ENCODE measurements at regions not wholly inside any gene's neighbourhood (a gene's known extent, or its start where the extent isn't known, plus 50 kb on each side); places are given as distances from the start of the nearest gene placed in this dataset.

GRCh38 chr6:95404777-95405176 lies 172.6 kb upstream of the MANEA start:
- intact Hi-C loops (cut with DNase I), result no loop called here
- Histone ChIP-seq H3K4me1 (ENCODE audit: insufficient read depth) (no peaks in the 10 kb centered on the region), H3K27me3 (no peaks in the 10 kb centered on the region), H3K27ac (no peak overlapping the region), H3K9me3 (no peaks in the 10 kb centered on the region), H3K36me3 (no peaks in the 10 kb centered on the region), H3K4me3 (no peak overlapping the region)
- DNase-seq, result no peak
- TF ChIP-seq CTCF (IDR thresholded peaks at IDR 0.05), result no peak
- TF ChIP-seq POLR2A (IDR thresholded peaks at IDR 0.05), result no peak
- TF ChIP-seq EP300 (IDR thresholded peaks at IDR 0.05), result no peak
- 85 to 89% (median 89%) methylated on average over 2 of the region's 2 CpGs for WGBS, 3 donors

GRCh38 chr6:95408111-95408510 lies 169.2 kb upstream of the MANEA start:
- no peak overlapping the region for H3K27ac ChIP-seq
- H3K4me1 ChIP-seq (ENCODE audit: insufficient read depth), result no peaks in the 10 kb centered on the region
- intact Hi-C loops (cut with DNase I), result no loop called here
- no peaks in the 10 kb centered on the region for H3K9me3 ChIP-seq
- WGBS, 3 donors, result 23 to 31% (median 28%) methylated on average over 1 of the region's 1 CpG
- H3K36me3 ChIP-seq, result no peaks in the 10 kb centered on the region
- TF ChIP-seq CTCF (IDR thresholded peaks at IDR 0.05) (no peak), POLR2A (IDR thresholded peaks at IDR 0.05) (no peak), EP300 (IDR thresholded peaks at IDR 0.05) (no peak)
- no peak overlapping the region for H3K4me3 ChIP-seq
- no peaks in the 10 kb centered on the region for H3K27me3 ChIP-seq
- no peak for DNase-seq

- intact Hi-C loops (cut with DNase I), result no loop called here
- Histone ChIP-seq H3K27ac (no peak overlapping the region), H3K4me3 (no peak overlapping the region), H3K4me1 (ENCODE audit: insufficient read depth) (no peaks in the 10 kb centered on the region), H3K36me3 (no peaks in the 10 kb centered on the region), H3K9me3 (no peaks in the 10 kb centered on the region), H3K27me3 (no peaks in the 10 kb centered on the region)
- WGBS, 3 donors, result 34 to 71% (median 41%) methylated on average over 3 of the region's 3 CpGs
- no peak for DNase-seq
- no peak for TF ChIP-seq EP300 (IDR thresholded peaks at IDR 0.05)
- TF ChIP-seq CTCF (IDR thresholded peaks at IDR 0.05), result no peak
- no peak for TF ChIP-seq POLR2A (IDR thresholded peaks at IDR 0.05)
These were observed 167.2 kb upstream of the MANEA start for GRCh38 chr6:95410168-95410567.

- Histone ChIP-seq H3K36me3 (no peaks in the 10 kb centered on the region), H3K9me3 (no peaks in the 10 kb centered on the region), H3K4me3 (no peak overlapping the region), H3K27ac (no peak overlapping the region), H3K4me1 (ENCODE audit: insufficient read depth) (no peaks in the 10 kb centered on the region), H3K27me3 (no peaks in the 10 kb centered on the region)
- WGBS, 3 donors, result 26 to 48% (median 32%) methylated on average over 2 of the region's 2 CpGs
- TF ChIP-seq EP300 (IDR thresholded peaks at IDR 0.05) (no peak), POLR2A (IDR thresholded peaks at IDR 0.05) (no peak)
- intact Hi-C loops (cut with DNase I), result no loop called here
- DNase-seq, result no peak
These were observed 163.5 kb upstream of the MANEA start for GRCh38 chr6:95413789-95414188.

- Histone ChIP-seq H3K4me1 (ENCODE audit: insufficient read depth) (no peaks in the 10 kb centered on the region), H3K36me3 (no peaks in the 10 kb centered on the region), H3K27ac (no peak overlapping the region), H3K9me3 (no peaks in the 10 kb centered on the region), H3K4me3 (no peak overlapping the region), H3K27me3 (no peaks in the 10 kb centered on the region)
- intact Hi-C loops (cut with DNase I), result no loop called here
- TF ChIP-seq CTCF (IDR thresholded peaks at IDR 0.05) (no peak), EP300 (IDR thresholded peaks at IDR 0.05) (no peak), POLR2A (IDR thresholded peaks at IDR 0.05) (no peak)
- 0 to 4% (median 0%) methylated on average over 1 of the region's 1 CpG for WGBS, 3 donors
- DNase-seq, result no peak
These were observed 159.5 kb upstream of the MANEA start for GRCh38 chr6:95417856-95418255.

Measured in ovary (tissue), 7 donors.